ENCODE measurements at regions not wholly inside any gene's neighbourhood (a gene's known extent, or its start where the extent isn't known, plus 50 kb on each side); places are given as distances from the start of the nearest gene placed in this dataset.

- no peak for DNase-seq (ENCODE audit: low read depth)
- no peak overlapping the region for H3K4me3 ChIP-seq (ENCODE audit: low read depth, low read length)
- peaks cover 8% of the 10 kb centered on the region for H3K27me3 ChIP-seq (ENCODE audit: control insufficient read depth, insufficient read depth, low read length)
- no peak for TF ChIP-seq CTCF (IDR thresholded peaks at IDR 0.05; ENCODE audit: insufficient read depth, low read length, poor library complexity, severe bottlenecking)
- no peaks in the 10 kb centered on the region for H3K36me3 ChIP-seq (ENCODE audit: control insufficient read depth, insufficient read depth, low read length)
These were observed 461.2 kb downstream of the MATN1 start for GRCh38 chr1:30262158-30262557.

GRCh38 chr1:30260318-30260717 is 463.1 kb downstream of the MATN1 start:
- no peak for TF ChIP-seq CTCF (IDR thresholded peaks at IDR 0.05; ENCODE audit: insufficient read depth, low read length, poor library complexity, severe bottlenecking)
- no peak for DNase-seq (ENCODE audit: low read depth)
- Histone ChIP-seq H3K36me3 (ENCODE audit: control insufficient read depth, insufficient read depth, low read length) (no peaks in the 10 kb centered on the region), H3K27me3 (ENCODE audit: control insufficient read depth, insufficient read depth, low read length) (peaks cover 8% of the 10 kb centered on the region), H3K4me3 (ENCODE audit: low read depth, low read length) (no peak overlapping the region)

- TF ChIP-seq CTCF (IDR thresholded peaks at IDR 0.05; ENCODE audit: insufficient read depth, low read length, poor library complexity, severe bottlenecking), result no peak
- DNase-seq (ENCODE audit: low read depth), result no peak
These were observed 463.8 kb downstream of the MATN1 start for GRCh38 chr1:30259631-30260030.

GRCh38 chr1:30258876-30259275 is 464.5 kb downstream of the MATN1 start:
- no peak overlapping the region for H3K4me3 ChIP-seq (ENCODE audit: low read depth, low read length)
- H3K36me3 ChIP-seq (ENCODE audit: control insufficient read depth, insufficient read depth, low read length), result no peaks in the 10 kb centered on the region
- no peak for DNase-seq (ENCODE audit: low read depth)
- TF ChIP-seq CTCF (IDR thresholded peaks at IDR 0.05; ENCODE audit: insufficient read depth, low read length, poor library complexity, severe bottlenecking), result no peak
- peaks cover 8% of the 10 kb centered on the region for H3K27me3 ChIP-seq (ENCODE audit: control insufficient read depth, insufficient read depth, low read length)

More at GRCh38 chr1:30259631-30260030, 463.8 kb downstream of the MATN1 start:
- Histone ChIP-seq H3K4me3 (ENCODE audit: low read depth, low read length) (no peak overlapping the region), H3K36me3 (ENCODE audit: control insufficient read depth, insufficient read depth, low read length) (no peaks in the 10 kb centered on the region), H3K27me3 (ENCODE audit: control insufficient read depth, insufficient read depth, low read length) (peaks cover 8% of the 10 kb centered on the region)

- Histone ChIP-seq H3K36me3 (ENCODE audit: control insufficient read depth, insufficient read depth, low read length) (no peaks in the 10 kb centered on the region), H3K27me3 (ENCODE audit: control insufficient read depth, insufficient read depth, low read length) (peaks cover 8% of the 10 kb centered on the region), H3K4me3 (ENCODE audit: low read depth, low read length) (no peak overlapping the region)
- DNase-seq (ENCODE audit: low read depth), result no peak
- no peak for TF ChIP-seq CTCF (IDR thresholded peaks at IDR 0.05; ENCODE audit: insufficient read depth, low read length, poor library complexity, severe bottlenecking)
These were observed 464.9 kb downstream of the MATN1 start for GRCh38 chr1:30258471-30258870.

GRCh38 chr1:30257742-30258380 is 465.5 kb downstream of the MATN1 start:
- Histone ChIP-seq H3K27me3 (ENCODE audit: control insufficient read depth, insufficient read depth, low read length) (peaks cover 8% of the 10 kb centered on the region), H3K4me3 (ENCODE audit: low read depth, low read length) (no peak overlapping the region), H3K36me3 (ENCODE audit: control insufficient read depth, insufficient read depth, low read length) (no peaks in the 10 kb centered on the region)
- no peak for TF ChIP-seq CTCF (IDR thresholded peaks at IDR 0.05; ENCODE audit: insufficient read depth, low read length, poor library complexity, severe bottlenecking)
- no peak for DNase-seq (ENCODE audit: low read depth)

Data from kidney epithelial cell (primary cell).